HG03565 (cell line): ENCODE measurements at regions not wholly inside any gene's neighbourhood (a gene's known extent, or its start where the extent isn't known, plus 50 kb on each side); places are given as distances from the start of the nearest gene placed in this dataset.

ENCODE experiments used
- ATAC-seq: cut with Tn5 transposase; IDR thresholded peaks from one replicate; pipeline ENCODE4 v1.9.1; 2021; ENCODE audit warnings: mild to moderate bottlenecking, moderate library complexity; ENCODE audit not compliant: unreplicated experiment

- ATAC-seq: no peak
Measured at GRCh38 chr7:17512181-17512675, 213.8 kb downstream of the AHR start.

- ATAC-seq: no peak
Measured at GRCh38 chr7:17516771-17517170, 218.3 kb downstream of the AHR start.

- no peak for ATAC-seq
Measured at GRCh38 chr7:17520941-17521340, 222.5 kb downstream of the AHR start.

GRCh38 chr7:17521437-17521836, 223.0 kb downstream of the AHR start:
- ATAC-seq: no peak

- no peak for ATAC-seq
Measured at GRCh38 chr7:17523813-17524739, 225.6 kb downstream of the AHR start.

- no peak for ATAC-seq
Measured at GRCh38 chr7:17524746-17525145, 226.3 kb downstream of the AHR start.

DNA sequence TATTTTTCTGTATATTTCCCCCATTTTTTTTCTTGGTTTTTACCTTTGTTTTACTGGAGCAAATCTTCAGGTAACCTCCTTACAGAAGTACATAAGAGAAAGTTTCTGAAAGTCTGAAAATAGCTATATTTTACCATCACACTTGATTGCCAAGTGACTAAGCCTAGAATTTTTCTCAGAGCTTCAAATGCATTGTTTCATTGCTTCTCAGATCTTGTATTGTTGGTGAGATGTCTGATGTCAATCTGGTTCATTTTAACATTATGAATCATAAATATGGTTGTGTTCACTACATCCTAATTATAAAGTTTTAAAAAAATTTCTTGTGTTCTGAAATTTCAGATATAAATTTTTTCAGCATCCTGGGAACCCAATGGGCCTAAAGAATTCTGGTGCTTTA, 228.2 kb downstream of the AHR start:
- ATAC-seq: no peak

DNA sequence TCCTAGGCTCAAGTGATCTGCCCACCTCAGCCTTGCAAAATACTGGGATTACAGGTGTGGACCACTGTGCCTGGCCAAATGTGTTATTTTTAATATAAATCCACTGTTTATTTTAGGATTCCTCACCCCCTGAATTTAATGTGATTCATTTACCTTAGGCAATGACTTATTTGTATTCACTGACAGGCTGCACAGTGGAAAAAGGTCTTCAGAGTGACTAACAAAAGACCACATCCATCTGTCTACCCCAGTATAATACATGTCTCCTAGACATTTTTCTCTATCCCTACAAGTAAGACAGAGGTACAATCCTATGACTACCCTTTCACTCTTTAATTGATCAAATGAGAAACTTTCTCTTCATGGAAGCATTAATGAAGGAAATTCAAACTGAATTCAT, 230.2 kb downstream of the AHR start:
- ATAC-seq: no peak

GRCh38 chr7:17530244-17530643, 231.8 kb downstream of the AHR start:
- no peak for ATAC-seq

DNA sequence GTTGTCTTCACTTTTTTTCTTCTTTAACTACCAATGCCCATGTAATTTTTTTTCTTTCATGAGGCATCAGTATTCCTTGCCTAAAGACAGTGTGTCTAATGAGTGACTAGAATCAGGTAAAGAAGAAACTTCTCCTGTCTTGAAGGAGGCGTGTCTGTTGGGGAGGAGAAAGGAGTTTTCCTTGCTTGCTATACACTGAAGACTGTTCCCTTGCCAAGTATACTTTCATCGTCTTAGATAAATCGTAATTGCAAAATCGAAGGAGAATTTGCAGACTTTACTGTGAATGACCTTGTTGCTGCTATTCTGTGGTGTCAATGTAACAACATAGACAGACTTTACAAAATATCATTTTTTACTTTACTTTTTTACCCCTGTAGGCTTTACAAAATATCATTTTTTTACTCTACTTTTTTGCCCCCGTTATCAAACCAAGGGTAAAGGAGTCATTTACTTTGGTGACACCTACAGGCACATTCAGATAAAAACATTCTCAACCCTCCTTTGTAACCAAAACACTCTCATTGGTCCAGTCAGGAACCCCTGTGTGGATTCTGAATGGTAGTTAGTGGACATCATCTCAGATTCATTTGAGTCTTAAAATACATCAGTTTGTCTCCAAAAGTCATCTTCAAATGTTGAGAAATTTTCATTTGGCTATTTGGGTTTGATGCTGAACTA, 232.4 kb downstream of the AHR start:
- ATAC-seq: peak; percentile 82

DNA sequence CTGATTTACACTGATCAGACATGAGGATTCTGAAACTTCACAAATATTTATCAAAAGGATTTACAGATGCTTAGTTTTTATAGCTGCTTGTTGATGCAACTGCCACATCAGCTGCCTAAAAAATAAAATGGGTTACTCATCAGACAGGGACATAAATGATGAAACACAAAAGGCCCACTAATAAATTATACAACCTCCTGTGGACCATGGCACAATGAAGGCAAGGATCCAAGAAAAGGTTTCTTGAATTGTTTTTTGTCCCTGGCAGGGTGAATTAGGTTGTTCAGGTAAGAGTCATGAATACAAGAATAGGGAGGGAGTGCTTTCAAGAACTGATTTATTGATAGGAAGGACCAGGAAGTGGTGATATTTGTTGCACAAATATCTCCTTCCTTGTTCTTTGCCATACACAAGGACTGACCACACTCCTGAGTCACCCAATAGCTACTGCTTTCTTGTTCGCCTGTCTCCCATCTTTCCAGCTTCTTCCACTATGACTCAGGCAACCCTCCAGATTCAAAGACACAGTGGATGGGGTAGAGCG, 234.5 kb downstream of the AHR start:
- no peak for ATAC-seq

DNA sequence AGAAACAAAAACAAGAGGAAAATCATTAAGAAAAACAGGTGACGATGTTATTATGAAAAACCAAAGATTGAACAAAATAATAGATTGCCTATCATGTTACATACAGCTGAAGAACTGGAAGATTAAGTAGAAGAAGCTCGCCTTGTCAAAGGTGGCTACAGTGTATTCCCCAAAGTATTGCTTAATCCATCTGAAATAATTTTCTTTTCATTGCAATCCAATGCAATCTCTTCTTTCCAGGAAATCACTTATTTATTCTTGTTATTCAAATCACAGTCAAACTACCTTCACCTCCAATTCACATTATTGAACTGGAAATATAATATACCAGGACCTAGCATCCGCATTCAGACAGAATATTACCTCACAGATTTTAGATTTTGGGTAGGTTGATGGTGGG, 235.9 kb downstream of the AHR start:
- ATAC-seq: no peak

GRCh38 chr7:17535776-17536175, 237.3 kb downstream of the AHR start:
- ATAC-seq: no peak

DNA sequence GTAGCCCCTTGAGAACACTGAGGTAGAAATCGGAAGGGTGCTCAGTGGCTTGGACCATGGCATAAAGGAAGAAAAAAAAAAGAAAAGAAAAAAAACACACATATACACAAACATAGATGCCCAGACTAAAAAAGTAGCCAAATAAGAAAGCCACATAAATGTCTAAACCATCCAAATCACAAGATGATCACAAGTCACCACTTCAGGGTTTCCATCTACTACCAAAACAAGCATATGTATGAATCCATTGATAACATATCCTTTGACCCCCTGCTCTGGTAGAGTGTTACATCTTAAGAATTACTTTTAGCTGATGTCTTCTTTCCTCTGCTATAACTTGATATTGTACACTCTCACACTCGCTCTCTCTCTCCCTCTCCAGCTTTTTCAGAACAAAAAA, 245.9 kb downstream of the AHR start:
- ATAC-seq: no peak

DNA sequence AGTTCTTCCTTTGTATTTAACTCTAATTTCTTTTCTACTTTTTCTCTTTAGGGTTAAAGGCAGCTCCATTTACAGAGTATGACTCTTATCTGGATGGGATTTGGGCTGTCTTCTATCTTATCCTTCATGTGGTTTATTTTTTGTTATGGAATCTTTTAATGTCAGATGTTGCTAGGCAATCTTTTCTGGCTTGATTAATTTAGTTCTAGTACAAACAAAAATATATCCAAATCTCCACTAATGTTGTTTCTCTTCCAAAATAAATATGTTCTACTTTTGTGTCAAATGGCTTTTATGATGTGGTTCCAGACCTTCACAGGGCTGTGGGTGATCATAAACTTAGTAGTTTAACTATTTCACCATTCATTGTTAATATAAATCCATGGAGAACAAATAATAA, 246.9 kb downstream of the AHR start:
- ATAC-seq: no peak

GRCh38 chr7:17546189-17546588, 247.7 kb downstream of the AHR start:
- ATAC-seq: no peak

DNA sequence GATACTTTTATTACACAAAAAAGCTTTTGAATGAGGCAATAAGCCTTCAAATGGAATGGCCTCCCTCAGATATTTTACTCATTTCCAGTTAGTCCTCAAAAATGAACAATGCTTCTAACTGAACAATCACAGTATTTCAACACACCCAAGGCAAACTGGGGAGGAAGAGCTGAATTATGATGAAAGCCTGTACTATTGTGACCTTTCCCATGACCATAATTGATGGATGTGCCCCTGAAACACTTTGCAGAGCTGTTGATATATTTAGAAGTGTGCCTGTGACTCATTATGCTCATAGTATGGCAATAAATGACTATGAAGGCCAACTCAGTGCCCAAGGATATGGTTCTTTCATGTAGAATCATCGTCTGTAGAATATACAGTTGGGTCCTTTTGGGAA, 248.1 kb downstream of the AHR start:
- no peak for ATAC-seq

DNA sequence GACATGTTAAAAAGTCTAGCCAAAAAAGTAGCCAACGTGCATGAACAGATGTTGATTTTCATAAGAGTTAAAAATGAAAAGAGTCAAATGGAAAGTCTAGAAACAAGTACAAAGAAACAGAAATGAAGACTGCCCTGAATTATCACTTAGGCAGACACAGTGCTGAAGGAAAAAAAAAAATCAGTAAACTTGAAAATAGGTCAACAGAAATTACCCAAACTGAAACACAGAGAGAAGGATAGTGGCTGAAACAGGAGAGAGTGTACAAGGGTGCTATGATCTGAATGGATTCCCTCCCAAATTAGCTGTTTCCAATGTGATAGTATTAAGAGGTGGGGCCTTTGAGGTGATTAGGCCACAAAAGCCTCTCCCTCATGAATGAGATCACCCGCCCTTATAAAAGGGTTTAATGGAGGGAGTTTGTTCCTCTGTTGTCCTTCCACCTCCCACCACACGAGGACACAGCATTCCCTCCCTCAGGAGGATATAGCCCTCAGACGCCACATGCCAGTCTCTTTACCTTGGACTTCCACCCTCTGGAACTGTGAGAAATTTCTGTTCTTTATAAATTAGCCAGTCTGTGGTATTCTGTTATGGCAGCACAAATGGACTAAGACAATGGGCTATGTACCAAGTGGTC, 249.7 kb downstream of the AHR start:
- no peak for ATAC-seq

DNA sequence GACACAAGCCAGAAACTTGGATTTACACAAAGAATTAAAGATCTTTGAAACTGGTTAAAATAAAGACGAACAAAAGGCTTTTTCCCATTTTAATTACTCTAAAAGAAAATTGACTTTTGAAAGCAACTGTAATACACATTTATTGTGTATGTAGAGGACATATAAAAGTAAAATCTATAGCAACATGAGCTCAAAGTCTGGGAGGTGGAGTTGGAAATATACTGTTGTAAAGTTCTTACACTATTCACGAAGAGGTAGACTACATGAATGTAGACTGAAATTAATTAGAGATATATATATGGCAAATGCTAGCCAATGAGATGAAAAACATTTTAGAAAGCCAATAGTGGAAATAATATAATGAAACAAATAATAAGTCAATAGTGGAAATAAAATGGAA, 251.0 kb downstream of the AHR start:
- ATAC-seq: no peak

DNA sequence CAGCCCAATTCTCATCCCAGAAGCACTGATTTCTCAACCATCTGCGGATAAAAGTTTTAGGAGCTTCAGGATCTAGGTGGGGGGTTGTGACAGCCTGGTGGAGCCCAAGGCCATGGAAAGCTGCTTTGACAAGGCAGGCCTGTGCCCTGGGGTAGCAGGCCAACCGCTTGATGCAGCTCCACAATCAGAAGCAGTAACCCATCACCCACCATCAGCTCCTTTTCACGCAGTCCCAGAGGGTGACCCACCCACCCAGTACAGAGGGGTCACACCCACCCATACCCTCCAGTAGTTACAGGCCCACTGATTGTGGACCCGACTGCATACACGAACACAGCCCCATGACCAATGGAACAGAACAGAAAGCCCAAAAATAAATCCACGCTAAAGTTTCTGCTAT, 253.9 kb downstream of the AHR start:
- no peak for ATAC-seq

DNA sequence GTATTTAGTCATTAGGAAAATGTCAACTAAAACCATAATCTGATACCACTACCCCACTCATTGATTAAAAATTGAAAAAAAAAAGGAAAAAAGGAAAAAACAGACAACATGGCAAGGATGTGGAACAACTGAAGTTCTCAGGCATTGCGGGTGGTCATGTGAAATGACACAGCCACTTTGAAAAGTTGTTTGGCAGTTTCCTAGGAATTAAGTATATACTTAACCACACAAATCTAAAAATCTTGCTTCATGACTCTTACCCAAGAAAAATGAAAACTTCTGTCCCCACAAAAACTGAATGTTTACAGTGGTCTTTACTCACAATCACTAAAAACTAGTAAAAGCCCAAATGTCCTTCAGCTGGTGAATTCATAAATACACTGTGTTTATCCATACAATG, 254.5 kb downstream of the AHR start:
- ATAC-seq: no peak
